Gastroesophageal sphincter (tissue), 4 donors: ENCODE measurements at regions not wholly inside any gene's neighbourhood (a gene's known extent, or its start where the extent isn't known, plus 50 kb on each side); places are given as distances from the start of the nearest gene placed in this dataset.
"Not testable (repeated sequence)": the region's sequence is repeated elsewhere in the genome, so short reads cannot be mapped to it uniquely, and the experiment has no call there.

Experiments
- ATAC-seq: fragments of 150-250 bp; one replicate; pipeline ENCODE4 v1.9.1; 2016; ENCODE audit warnings: mild to moderate bottlenecking, moderate library complexity
- H3K27ac ChIP-seq, 4 donors: fragments of 200-600 bp; sonication (generic) in 3 of 4; 1 replicate in 3 of 4; 2 replicates in 1 of 4; pipeline ENCODE4 v1.5.1; 2016 to 2019
- H3K27me3 ChIP-seq: fragments of 200-600 bp; sonication (generic); one replicate; pipeline ENCODE4 v1.5.1; 2019
- H3K36me3 ChIP-seq, 2 donors: fragments of 200-600 bp; sonication (generic); one replicate each; pipeline ENCODE4 v1.5.1; 2019; ENCODE audit warnings: control low read depth in 1 of 2
- H3K4me1 ChIP-seq, 3 donors: fragments of 200-600 bp; sonication (generic); 1 replicate in 2 of 3; 2 replicates in 1 of 3; pipeline ENCODE4 v1.5.1; 2016 to 2019; ENCODE audit warnings: control low read depth in 2 of 3
- H3K4me3 ChIP-seq, 2 donors: fragments of 200-600 bp; sonication (generic); one replicate each; pipeline ENCODE4 v1.5.1; 2019; ENCODE audit warnings: mild to moderate bottlenecking in 1 of 2, moderate library complexity in 1 of 2
- H3K9me3 ChIP-seq, 3 donors: fragments of 200-600 bp; sonication (generic); one replicate each; pipeline ENCODE4 v1.5.1; 2017 to 2019; ENCODE audit warnings: control low read depth in 2 of 3
- EP300 ChIP-seq: sonication (generic); formaldehyde crosslinking; IDR thresholded peaks from one replicate; pipeline ENCODE4 v1.6.1; 2017; ENCODE audit warnings: antibody characterized with exemption, mild to moderate bottlenecking
- POLR2A ChIP-seq, 2 donors: fragments of 450-650 bp; IDR thresholded peaks; one replicate each; pipeline ENCODE4 v1.6.1; 2017; ENCODE audit warnings: antibody characterized with exemption in 2 of 2, mild to moderate bottlenecking in 2 of 2, moderate library complexity in 1 of 2
- POLR2AphosphoS5 ChIP-seq: sonication (generic); formaldehyde crosslinking; IDR thresholded peaks from one replicate; pipeline ENCODE4 v1.6.1; 2017; ENCODE audit warnings: antibody characterized with exemption
- WGBS, 2 donors: methylation state at CpG; one replicate each; pipeline ENCODE4 v1.1.5; 2018; ENCODE audit warnings: low coverage in 1 of 2; 5-methylcytosine and 5-hydroxymethylcytosine counted together
- TF ChIP-seq, protein P1 (sequence below), 4 experiments: fragments of 200-600 bp in 2 of 4; fragments of 450-650 bp in 2 of 4; sonication (generic) in 1 of 4; IDR thresholded peaks; one replicate each; pipeline ENCODE4 v1.5.1; 2017 to 2019; ENCODE audit warnings: antibody characterized with exemption in 4 of 4, mild to moderate bottlenecking in 2 of 4, moderate library complexity in 2 of 4

DNA sequence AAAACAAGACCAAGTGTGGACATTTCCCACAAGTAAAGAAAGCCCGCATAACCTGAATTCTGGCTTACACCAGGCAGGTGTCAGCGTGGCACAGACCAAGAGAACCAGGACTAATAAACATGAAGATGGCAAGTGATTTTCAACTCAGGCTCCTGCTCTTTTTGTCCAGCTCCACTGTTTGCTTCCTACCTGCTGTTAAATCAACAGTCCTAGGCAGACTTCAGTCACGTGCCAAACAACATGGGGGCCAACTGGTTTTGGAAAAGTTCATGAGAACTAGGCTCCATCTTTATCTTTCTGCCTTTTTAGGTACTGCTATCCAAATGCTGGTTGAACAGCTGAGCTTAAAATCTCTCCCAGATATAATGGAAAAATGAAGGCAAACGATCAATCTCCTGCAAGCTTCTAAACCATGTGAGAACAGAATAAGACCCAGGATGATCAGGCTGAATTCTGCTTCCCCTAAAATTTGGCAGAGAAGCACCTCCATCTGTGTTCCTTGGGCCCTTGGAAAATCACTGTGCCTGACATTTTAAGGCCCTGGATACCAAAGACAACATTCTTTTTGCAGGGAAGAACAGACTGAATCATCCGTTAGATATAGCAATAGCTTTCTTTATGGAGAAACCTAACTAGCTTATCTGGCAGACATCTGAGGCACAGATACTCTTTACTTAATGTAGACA is 215.6 kb upstream of the USP15 start:
- Histone ChIP-seq H3K4me3 (no peak overlapping the region), H3K9me3 (no peaks in the 10 kb centered on the region), H3K27me3 (no peaks in the 10 kb centered on the region), H3K27ac (no peak overlapping the region), H3K36me3 (no peaks in the 10 kb centered on the region), H3K4me1 (no peaks in the 10 kb centered on the region)
- TF ChIP-seq, protein P1, sequence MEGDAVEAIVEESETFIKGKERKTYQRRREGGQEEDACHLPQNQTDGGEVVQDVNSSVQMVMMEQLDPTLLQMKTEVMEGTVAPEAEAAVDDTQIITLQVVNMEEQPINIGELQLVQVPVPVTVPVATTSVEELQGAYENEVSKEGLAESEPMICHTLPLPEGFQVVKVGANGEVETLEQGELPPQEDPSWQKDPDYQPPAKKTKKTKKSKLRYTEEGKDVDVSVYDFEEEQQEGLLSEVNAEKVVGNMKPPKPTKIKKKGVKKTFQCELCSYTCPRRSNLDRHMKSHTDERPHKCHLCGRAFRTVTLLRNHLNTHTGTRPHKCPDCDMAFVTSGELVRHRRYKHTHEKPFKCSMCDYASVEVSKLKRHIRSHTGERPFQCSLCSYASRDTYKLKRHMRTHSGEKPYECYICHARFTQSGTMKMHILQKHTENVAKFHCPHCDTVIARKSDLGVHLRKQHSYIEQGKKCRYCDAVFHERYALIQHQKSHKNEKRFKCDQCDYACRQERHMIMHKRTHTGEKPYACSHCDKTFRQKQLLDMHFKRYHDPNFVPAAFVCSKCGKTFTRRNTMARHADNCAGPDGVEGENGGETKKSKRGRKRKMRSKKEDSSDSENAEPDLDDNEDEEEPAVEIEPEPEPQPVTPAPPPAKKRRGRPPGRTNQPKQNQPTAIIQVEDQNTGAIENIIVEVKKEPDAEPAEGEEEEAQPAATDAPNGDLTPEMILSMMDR (IDR thresholded peaks at IDR 0.05) = no peak
- TF ChIP-seq EP300 (no peak), POLR2AphosphoS5 (no peak), POLR2A (IDR thresholded peaks at IDR 0.05) (no peak)
- 70 to 75% methylated on average over 5 of the region's 5 CpGs for WGBS, 2 donors
- ATAC-seq = no peak

GRCh38 chr12:62045211-62045610 is 215.0 kb upstream of the USP15 start:
- 25 to 80% methylated on average over 1 to 2 of the region's 2 CpGs for WGBS, 2 donors
- H3K4me1 ChIP-seq = no peaks in the 10 kb centered on the region
- H3K27ac ChIP-seq = no peak overlapping the region
- TF ChIP-seq EP300 (no peak), POLR2A (IDR thresholded peaks at IDR 0.05) (no peak), POLR2AphosphoS5 (no peak)
- TF ChIP-seq, protein P1 (IDR thresholded peaks at IDR 0.05) = no peak
- no peak for ATAC-seq
- no peaks in the 10 kb centered on the region for H3K27me3 ChIP-seq
- no peak overlapping the region for H3K4me3 ChIP-seq
- no peaks in the 10 kb centered on the region for H3K9me3 ChIP-seq
- H3K36me3 ChIP-seq = no peaks in the 10 kb centered on the region

GRCh38 chr12:62050785-62051184 is 209.4 kb upstream of the USP15 start:
- no peaks in the 10 kb centered on the region for H3K27me3 ChIP-seq
- H3K4me1 ChIP-seq = no peaks in the 10 kb centered on the region
- no peak overlapping the region for H3K4me3 ChIP-seq
- 91 to 100% methylated on average over 2 of the region's 2 CpGs for WGBS, 2 donors
- H3K27ac ChIP-seq = no peak overlapping the region
- TF ChIP-seq EP300 (no peak), POLR2A (IDR thresholded peaks at IDR 0.05) (no peak), POLR2AphosphoS5 (no peak)
- TF ChIP-seq, protein P1 (IDR thresholded peaks at IDR 0.05) = no peak
- no peaks in the 10 kb centered on the region for H3K9me3 ChIP-seq
- no peaks in the 10 kb centered on the region for H3K36me3 ChIP-seq
- no peak for ATAC-seq

DNA sequence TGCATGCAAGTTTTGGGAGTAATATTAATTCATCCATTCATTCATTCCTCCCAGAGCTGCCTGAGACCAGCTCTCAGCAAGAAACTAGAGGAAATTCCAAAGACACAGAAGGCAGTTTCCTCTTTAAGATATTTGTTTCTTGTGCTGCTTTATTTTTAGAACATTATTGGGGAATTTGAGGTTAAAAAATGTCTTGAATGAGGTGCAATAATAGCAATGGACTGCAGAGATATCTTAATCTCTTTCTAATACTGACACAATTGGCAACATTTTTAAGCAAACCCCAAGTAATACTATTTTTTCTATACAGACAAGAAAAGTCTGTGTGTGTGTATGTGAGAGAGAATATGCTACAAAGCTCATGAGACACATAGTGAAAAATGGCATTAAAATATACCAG is 190.2 kb upstream of the USP15 start:
- Histone ChIP-seq H3K36me3 (no peaks in the 10 kb centered on the region), H3K4me3 (no peak overlapping the region), H3K4me1 (no peaks in the 10 kb centered on the region), H3K27ac (no peak overlapping the region), H3K27me3 (no peaks in the 10 kb centered on the region), H3K9me3 (no peaks in the 10 kb centered on the region)
- no peak for ATAC-seq
- TF ChIP-seq, protein P1 (IDR thresholded peaks at IDR 0.05) = no peak
- TF ChIP-seq EP300 (no peak), POLR2A (IDR thresholded peaks at IDR 0.05) (no peak), POLR2AphosphoS5 (no peak)

GRCh38 chr12:62073236-62073635 is 187.0 kb upstream of the USP15 start:
- ATAC-seq, H3K27ac ChIP-seq, H3K9me3 ChIP-seq, H3K4me1 ChIP-seq, H3K36me3 ChIP-seq, H3K27me3 ChIP-seq, H3K4me3 ChIP-seq: not testable (repeated sequence)
